ENCODE measurements at regions not wholly inside any gene's neighbourhood (a gene's known extent, or its start where the extent isn't known, plus 50 kb on each side); places are given as distances from the start of the nearest gene placed in this dataset.

- ATAC-seq = no peak
- no peak for TF ChIP-seq ZNF565 (CRISPR knock-in tag; conservative IDR thresholded peaks at IDR 0.05; ENCODE audit: low read depth)
Measured at GRCh38 chr11:60647087-60647486, 52.3 kb upstream of the MS4A8 start.

Measured in SK-N-SH treated with all-trans-retinoic acid at 6 μM for 48 hours (cell line).